ENCODE measurements at regions not wholly inside any gene's neighbourhood (a gene's known extent, or its start where the extent isn't known, plus 50 kb on each side); places are given as distances from the start of the nearest gene placed in this dataset.

DNA sequence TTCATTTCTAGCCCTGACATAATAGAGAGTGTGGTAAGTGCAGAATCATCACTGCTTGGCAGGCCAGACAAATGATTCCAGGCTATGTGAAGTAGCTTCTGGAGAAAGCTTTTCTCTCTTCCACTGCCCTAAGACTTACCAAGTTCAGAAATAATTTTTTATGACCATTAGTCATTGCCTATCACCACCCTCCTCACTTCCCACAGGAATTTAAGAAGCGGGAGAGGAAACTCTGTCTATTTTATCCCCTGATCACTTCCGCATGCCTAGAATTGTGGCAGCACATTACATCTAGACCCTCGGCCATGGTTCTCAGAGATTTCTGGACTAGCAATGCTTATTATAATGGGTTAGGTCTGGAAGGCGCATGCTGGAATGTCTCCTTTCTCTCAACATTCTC, 397.8 kb upstream of the NR2F2 start:
- Histone ChIP-seq H3K27me3 (no peaks in the 10 kb centered on the region), H3K9me3 (no peaks in the 10 kb centered on the region), H3K4me3 (no peak overlapping the region), H3K27ac (no peak overlapping the region), H3K4me1 (no peaks in the 10 kb centered on the region), H3K36me3 (replicated peaks in 1 of 2; ENCODE audit: insufficient read depth in 1 of 2, low read depth in 2 of 2) (no peaks in the 10 kb centered on the region)
- WGBS, 2 donors, result 80 to 86% methylated on average over 4 of the region's 4 CpGs
- intact Hi-C loops (cut with DNase I), result no loop called here
- ATAC-seq (no peak), DNase-seq (no peak)
- TF ChIP-seq, protein P1, sequence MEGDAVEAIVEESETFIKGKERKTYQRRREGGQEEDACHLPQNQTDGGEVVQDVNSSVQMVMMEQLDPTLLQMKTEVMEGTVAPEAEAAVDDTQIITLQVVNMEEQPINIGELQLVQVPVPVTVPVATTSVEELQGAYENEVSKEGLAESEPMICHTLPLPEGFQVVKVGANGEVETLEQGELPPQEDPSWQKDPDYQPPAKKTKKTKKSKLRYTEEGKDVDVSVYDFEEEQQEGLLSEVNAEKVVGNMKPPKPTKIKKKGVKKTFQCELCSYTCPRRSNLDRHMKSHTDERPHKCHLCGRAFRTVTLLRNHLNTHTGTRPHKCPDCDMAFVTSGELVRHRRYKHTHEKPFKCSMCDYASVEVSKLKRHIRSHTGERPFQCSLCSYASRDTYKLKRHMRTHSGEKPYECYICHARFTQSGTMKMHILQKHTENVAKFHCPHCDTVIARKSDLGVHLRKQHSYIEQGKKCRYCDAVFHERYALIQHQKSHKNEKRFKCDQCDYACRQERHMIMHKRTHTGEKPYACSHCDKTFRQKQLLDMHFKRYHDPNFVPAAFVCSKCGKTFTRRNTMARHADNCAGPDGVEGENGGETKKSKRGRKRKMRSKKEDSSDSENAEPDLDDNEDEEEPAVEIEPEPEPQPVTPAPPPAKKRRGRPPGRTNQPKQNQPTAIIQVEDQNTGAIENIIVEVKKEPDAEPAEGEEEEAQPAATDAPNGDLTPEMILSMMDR (IDR thresholded peaks at IDR 0.05), result no peak
- TF ChIP-seq POLR2A (IDR thresholded peaks at IDR 0.05), result no peak

DNA sequence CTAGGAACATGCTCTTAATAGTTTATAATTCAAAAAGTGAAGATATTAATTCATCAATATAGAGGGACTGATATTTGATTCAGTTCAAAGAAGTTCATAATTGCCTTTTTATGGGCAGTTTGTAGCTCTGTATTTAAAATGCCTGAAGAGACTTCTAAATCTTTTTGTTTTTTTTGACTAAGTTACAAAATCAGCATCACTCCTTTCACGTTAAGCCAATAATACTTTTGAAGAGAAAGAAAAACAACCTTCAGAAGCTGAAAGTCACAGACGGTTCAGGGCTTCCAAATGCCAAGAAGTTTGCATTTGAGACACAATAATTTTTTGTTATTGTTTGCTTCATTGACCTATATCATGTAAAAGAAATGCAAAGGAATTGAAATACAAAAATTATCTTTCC, 394.6 kb upstream of the NR2F2 start:
- 58 to 60% methylated on average over 2 of the region's 2 CpGs for WGBS, 2 donors
- TF ChIP-seq, protein P1 (IDR thresholded peaks at IDR 0.05), result no peak
- intact Hi-C loops (cut with DNase I), result no loop called here
- Histone ChIP-seq H3K27me3 (no peaks in the 10 kb centered on the region), H3K27ac (no peak overlapping the region), H3K36me3 (replicated peaks in 1 of 2; ENCODE audit: insufficient read depth in 1 of 2, low read depth in 2 of 2) (no peaks in the 10 kb centered on the region), H3K9me3 (no peaks in the 10 kb centered on the region), H3K4me1 (no peaks in the 10 kb centered on the region), H3K4me3 (no peak overlapping the region)
- DNase-seq (no peak), ATAC-seq (no peak)

DNA sequence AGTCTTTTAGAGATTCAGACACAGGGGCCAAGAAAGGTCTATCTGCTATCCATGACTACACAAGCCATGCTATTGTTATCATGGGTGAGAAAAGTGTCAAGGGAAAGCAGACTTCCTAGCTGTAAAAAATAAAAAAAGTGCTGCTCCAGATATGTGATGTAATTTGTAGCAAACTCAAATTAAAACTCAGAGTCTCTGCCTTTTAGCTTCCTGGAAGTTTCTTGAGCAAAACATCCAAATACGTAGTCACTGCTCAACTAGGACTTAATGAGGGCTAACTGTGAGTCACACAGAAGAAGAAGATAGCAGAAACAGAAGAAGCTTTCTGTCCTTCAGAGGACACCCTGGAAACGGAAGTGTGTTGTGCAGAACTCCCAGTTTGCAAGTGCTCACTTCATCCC, 393.4 kb upstream of the NR2F2 start:
- ATAC-seq (no peak), DNase-seq (no peak)
- 55 to 65% methylated on average over 2 of the region's 2 CpGs for WGBS, 2 donors
- no peaks in the 10 kb centered on the region for H3K9me3 ChIP-seq
- TF ChIP-seq POLR2A (IDR thresholded peaks at IDR 0.05), result no peak
- TF ChIP-seq, protein P1 (IDR thresholded peaks at IDR 0.05), result no peak
- H3K4me3 ChIP-seq, result no peak overlapping the region
- intact Hi-C loops (cut with DNase I), result no loop called here
- no peaks in the 10 kb centered on the region for H3K36me3 ChIP-seq (replicated peaks in 1 of 2; ENCODE audit: insufficient read depth in 1 of 2, low read depth in 2 of 2)
- no peaks in the 10 kb centered on the region for H3K27me3 ChIP-seq
- no peaks in the 10 kb centered on the region for H3K4me1 ChIP-seq
- H3K27ac ChIP-seq, result no peak overlapping the region

DNA sequence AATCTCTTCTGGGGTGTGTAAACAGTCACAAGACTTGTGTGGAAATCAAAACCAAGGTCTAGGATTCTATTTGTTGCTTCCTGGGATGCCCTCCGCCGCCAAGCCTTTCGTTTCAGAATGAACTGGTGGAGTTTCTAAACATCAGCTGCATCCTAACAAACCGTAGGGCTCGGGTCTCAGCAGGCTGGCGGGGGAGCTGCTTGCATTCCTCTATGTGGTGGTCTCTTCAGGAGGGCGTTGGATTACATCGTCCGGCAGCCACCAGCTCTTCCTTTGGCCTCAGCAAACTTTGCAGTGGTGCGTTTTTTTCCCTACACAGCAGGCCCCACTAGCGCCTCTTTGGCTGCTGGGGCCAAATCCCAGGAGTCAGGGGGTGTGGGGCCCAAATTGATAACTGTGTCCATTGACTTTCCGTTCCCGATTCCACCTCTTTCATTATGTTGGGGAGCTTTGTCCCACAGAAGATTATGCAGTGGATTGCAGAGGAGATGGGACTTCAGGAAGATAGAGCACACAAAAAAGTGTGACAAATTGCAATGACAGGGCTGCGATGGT, 390.0 kb upstream of the NR2F2 start:
- Histone ChIP-seq H3K36me3 (replicated peaks in 1 of 2; ENCODE audit: insufficient read depth in 1 of 2, low read depth in 2 of 2) (no peaks in the 10 kb centered on the region), H3K4me3 (no peak overlapping the region), H3K27me3 (no peaks in the 10 kb centered on the region), H3K4me1 (no peaks in the 10 kb centered on the region), H3K27ac (no peak overlapping the region), H3K9me3 (no peaks in the 10 kb centered on the region)
- 68 to 71% methylated on average over 11 to 14 of the region's 14 CpGs for WGBS, 2 donors
- intact Hi-C loops (cut with DNase I), result no loop called here
- ATAC-seq, result no peak
- DNase-seq, result no peak
- TF ChIP-seq, protein P1 (IDR thresholded peaks at IDR 0.05), result no peak
- TF ChIP-seq POLR2A (IDR thresholded peaks at IDR 0.05), result no peak

DNA sequence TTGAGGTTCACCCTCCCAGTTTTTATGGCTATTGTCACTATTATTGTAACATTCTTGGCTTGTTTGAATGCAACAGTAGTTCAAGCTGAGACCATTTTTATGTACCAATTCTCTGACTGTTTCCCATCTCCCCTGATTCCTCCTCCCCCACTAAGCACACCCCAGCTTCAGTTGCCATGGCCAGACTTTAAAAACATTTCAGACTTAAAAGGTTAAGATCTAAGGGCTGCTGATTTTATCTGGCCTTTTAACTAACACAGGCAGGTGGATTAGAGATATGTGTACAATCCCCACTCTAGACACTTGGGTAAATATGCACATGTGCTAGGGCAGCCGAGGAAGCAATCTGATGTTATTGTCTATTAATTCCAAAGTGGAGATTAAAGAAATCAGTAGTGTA, 386.3 kb upstream of the NR2F2 start:
- WGBS, 2 donors, result 10 to 54% methylated on average over 1 of the region's 1 CpG
- TF ChIP-seq POLR2A (IDR thresholded peaks at IDR 0.05), result no peak
- TF ChIP-seq, protein P1 (IDR thresholded peaks at IDR 0.05), result no peak
- H3K9me3 ChIP-seq, result no peaks in the 10 kb centered on the region
- no peak overlapping the region for H3K27ac ChIP-seq
- no peaks in the 10 kb centered on the region for H3K4me1 ChIP-seq
- no peaks in the 10 kb centered on the region for H3K36me3 ChIP-seq (replicated peaks in 1 of 2; ENCODE audit: insufficient read depth in 1 of 2, low read depth in 2 of 2)
- no peak for DNase-seq
- ATAC-seq, result no peak
- H3K4me3 ChIP-seq, result no peak overlapping the region
- H3K27me3 ChIP-seq, result no peaks in the 10 kb centered on the region
- intact Hi-C loops (cut with DNase I), result no loop called here

Data from body of pancreas (tissue), 4 donors.